Stimulated activated CD8-positive, alpha-beta memory T cell treated with anti-CD3 and anti-CD28 coated beads, Interleukin-2, amount 100 ng/mL, for 48 hours (primary cell): ENCODE measurements at regions not wholly inside any gene's neighbourhood (a gene's known extent, or its start where the extent isn't known, plus 50 kb on each side); places are given as distances from the start of the nearest gene placed in this dataset.
"Not testable (repeated sequence)": the region's sequence is repeated elsewhere in the genome, so short reads cannot be mapped to it uniquely, and the experiment has no call there.

Source experiments
- DNase-seq, 2 donors: peaks; one replicate each; pipeline ENCODE4 v3.0.0-alpha.2; 2020; ENCODE audit warnings: low read depth in 2 of 2

DNA sequence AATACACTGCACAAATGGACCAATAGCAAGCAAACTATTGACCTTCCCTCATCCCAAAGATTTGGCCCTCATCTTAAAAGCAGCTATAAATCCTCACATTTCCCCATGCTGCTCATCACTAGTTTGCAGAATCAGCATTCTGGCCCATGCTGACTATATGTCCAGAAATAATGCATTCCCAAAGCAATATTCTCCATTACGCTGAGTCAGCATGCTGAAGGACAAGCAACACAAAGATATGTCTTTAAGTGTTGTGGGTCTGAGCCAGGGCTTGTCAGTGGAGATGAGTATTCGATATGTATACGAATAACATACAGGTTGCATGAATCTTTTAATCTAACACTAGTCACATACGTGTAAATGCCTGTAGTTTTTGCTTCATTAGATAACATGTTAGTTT is 1045.0 kb upstream of the DDX18 start:
- DNase-seq = no peak

- DNase-seq = no peak
Observed at GRCh38 chr2:116776556-116776955, 1037.9 kb upstream of the DDX18 start.

GRCh38 chr2:116787848-116788247 is 1026.6 kb upstream of the DDX18 start:
- DNase-seq = no peak

- no peak for DNase-seq
Observed at GRCh38 chr2:116802671-116803070, 1011.8 kb upstream of the DDX18 start.

- DNase-seq = no peak
Observed at GRCh38 chr2:116804901-116805300, 1009.6 kb upstream of the DDX18 start.

GRCh38 chr2:116806505-116806904 is 1008.0 kb upstream of the DDX18 start:
- not testable (repeated sequence) for DNase-seq

DNA sequence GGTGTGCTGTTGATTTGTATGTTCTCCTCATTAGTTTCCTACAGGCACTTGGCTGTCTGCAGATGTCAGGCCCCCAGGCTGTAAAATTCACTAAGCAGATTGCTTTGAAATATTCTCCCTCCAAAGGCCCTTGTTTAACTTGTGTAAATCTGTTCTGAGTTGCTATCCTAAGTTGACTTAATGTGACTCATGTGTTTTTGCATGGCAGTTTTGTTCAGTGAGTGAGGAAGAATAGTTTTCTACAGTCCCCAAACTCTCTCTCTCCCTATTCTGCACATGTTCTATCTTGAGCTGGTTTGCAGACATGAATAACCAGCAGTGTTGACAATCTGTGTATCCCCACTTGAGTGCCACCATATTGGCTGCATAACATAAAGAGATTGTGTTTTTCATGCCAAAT is 1005.4 kb upstream of the DDX18 start:
- DNase-seq = no peak

GRCh38 chr2:116810071-116810470 is 1004.4 kb upstream of the DDX18 start:
- DNase-seq = no peak

- DNase-seq = no peak
Observed at GRCh38 chr2:116810645-116811044, 1003.8 kb upstream of the DDX18 start.

- DNase-seq = no peak
Observed at GRCh38 chr2:116819355-116819754, 995.1 kb upstream of the DDX18 start.

DNA sequence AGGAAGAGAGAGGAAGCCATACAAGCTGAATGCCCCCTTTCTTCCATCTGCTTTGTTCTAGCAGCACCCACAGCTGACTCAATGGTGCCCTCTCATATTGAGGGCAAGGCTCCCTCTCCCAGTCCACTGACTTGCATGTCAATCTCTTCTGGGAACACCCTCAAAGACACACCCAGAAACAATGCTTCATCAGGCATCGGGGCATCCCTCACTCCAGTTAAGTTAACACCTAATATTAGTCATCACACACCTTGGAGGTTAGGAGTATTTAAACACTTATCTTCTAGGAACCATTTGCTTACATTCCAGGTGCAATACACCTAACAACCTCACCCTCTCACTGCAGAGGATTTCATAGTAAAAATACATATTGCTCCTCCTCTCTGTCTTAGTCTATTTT is 993.5 kb upstream of the DDX18 start:
- DNase-seq = no peak

DNA sequence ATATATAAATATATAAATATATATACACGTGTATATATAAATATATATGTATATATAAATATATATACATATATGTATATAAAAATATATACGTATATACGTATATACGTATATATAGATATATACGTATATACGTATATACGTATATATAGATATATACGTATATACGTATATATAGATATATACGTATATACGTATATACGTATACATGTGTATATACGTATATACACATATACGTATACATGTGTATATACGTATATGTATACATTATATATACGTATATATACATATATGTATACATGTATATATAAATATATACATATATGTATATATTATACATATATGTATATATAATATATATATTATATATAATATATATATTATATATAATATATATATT is 984.9 kb upstream of the DDX18 start:
- DNase-seq = not testable (repeated sequence)

DNA sequence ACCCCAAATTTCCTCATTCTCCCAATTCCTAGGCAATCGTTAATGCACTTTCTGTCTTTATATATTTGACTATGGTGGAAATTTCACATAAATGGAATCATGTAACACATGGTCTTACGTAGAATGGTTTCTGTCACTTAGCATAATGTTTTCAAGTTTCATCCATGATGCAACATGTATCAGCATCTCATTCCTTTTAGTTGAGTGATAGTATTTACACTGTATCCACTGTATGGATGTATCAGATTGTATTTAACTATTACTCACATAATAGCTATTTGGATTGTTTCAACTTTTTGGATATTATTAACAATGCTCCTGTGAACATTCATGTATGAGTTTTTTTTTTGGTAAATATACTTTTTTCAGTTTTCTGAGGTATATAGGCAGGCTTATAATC is 982.3 kb upstream of the DDX18 start:
- DNase-seq = no peak

GRCh38 chr2:116833052-116833451 is 981.4 kb upstream of the DDX18 start:
- DNase-seq = no peak

- DNase-seq = no peak
Observed at GRCh38 chr2:116842164-116842563, 972.3 kb upstream of the DDX18 start.

DNA sequence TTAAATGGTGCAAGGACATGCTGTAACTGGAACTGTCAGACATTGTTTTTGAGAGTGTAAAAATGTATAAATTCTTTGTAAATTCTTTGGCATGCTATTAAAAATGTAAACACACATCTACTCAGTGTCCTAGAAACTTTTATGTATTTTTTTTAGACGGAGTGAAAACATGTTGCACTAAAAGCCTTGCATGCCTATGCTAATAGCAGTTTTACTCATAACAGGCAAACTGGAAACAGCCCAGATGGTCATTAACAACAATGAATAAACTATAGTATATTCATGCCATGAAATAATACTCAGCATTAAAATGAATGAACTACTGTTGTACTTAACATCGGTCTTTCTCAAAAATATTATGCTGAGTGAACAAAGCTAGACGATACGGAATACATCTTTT is 954.8 kb upstream of the DDX18 start:
- no peak for DNase-seq

GRCh38 chr2:116874021-116874420 is 940.5 kb upstream of the DDX18 start:
- no peak for DNase-seq

- DNase-seq = no peak
Observed at GRCh38 chr2:116877274-116877673, 937.2 kb upstream of the DDX18 start.

GRCh38 chr2:116877944-116878343 is 936.5 kb upstream of the DDX18 start:
- DNase-seq = no peak

GRCh38 chr2:116879650-116880160 is 934.8 kb upstream of the DDX18 start:
- no peak for DNase-seq

GRCh38 chr2:116891191-116891590 is 923.3 kb upstream of the DDX18 start:
- DNase-seq = no peak

DNA sequence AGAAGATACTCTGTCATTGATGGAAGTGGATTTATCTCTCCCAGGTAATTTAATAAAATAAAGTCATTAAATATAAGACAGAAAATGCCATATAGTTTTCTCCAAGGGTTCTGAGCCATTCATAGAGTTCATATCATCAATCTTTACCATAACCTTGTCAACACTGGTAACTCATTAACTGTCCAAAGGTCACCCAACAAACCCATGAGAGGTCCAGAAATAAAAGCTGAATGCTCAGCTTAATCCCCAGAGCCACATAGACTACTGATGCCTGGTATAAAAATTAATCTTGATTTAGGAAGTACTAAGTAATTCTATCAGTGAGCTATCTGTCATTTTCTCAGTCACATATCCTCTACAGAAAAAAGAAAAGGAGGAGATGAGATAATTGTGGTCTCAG is 903.0 kb upstream of the DDX18 start:
- DNase-seq = no peak

- no peak for DNase-seq
Observed at GRCh38 chr2:116915673-116916072, 898.8 kb upstream of the DDX18 start.

DNA sequence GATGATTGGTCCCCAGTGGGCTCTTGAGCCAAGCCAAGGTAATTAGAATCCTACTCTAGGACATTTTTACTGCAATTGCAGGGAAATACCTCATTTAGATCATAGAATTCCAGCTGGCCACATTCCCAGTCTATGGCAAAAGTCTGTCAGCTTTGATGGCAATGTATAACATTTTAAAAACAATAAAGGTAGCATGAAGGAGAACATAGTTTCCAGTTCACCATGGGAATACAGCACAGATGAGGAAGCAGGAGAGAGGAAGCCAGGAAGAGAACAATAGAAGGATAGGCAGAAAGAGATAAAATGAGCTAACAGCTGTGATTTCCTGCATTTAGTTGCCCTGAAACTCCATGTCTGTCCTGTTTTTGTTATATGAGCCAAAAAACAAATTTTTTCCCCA is 897.3 kb upstream of the DDX18 start:
- DNase-seq = no peak

DNA sequence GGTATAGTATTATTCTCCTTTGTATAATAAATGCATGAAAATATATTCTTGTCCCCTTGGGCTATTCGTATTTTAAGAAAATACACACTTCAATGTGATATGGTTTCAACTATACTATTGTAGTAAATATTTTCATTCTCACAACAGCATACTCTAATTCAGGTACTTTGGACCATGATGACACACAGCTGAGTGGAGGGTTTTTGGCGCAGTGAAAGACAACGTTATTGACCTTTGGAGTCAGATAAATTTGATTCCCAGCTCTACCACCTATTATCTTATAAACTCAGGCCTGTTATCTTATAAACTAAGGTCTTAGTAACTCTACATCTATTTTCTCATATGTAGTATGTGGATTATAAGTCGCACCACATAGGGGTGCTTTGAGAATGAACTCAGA is 895.9 kb upstream of the DDX18 start:
- no peak for DNase-seq
